ENCODE measurements at regions not wholly inside any gene's neighbourhood (a gene's known extent, or its start where the extent isn't known, plus 50 kb on each side); places are given as distances from the start of the nearest gene placed in this dataset.

- TF ChIP-seq POLR2A (IDR thresholded peaks at IDR 0.05; ENCODE audit: low read length) (no peak), GATA1 (IDR thresholded peaks at IDR 0.05; ENCODE audit: low read depth, low read length) (no peak)
These were observed 106.9 kb upstream of the FAM3C start for GRCh38 chr7:121503039-121503438.
